MM.1S (cell line): ENCODE measurements at regions not wholly inside any gene's neighbourhood (a gene's known extent, or its start where the extent isn't known, plus 50 kb on each side); places are given as distances from the start of the nearest gene placed in this dataset.

ENCODE experiments used
- CTCF ChIP-seq: fragments of 300-600 bp; sonication (generic); IDR thresholded peaks from 2 replicates; pipeline ENCODE4 v1.5.1; 2016; ENCODE audit warnings: antibody characterized with exemption, low read length, mixed read lengths
- EZH2 ChIP-seq: fragments of 300-600 bp; sonication (generic); optimal IDR thresholded peaks from 2 replicates; pipeline ENCODE3; 2017; ENCODE audit warnings: low read depth, mild to moderate bottlenecking, antibody characterized with exemption, low read length, mixed read lengths

DNA sequence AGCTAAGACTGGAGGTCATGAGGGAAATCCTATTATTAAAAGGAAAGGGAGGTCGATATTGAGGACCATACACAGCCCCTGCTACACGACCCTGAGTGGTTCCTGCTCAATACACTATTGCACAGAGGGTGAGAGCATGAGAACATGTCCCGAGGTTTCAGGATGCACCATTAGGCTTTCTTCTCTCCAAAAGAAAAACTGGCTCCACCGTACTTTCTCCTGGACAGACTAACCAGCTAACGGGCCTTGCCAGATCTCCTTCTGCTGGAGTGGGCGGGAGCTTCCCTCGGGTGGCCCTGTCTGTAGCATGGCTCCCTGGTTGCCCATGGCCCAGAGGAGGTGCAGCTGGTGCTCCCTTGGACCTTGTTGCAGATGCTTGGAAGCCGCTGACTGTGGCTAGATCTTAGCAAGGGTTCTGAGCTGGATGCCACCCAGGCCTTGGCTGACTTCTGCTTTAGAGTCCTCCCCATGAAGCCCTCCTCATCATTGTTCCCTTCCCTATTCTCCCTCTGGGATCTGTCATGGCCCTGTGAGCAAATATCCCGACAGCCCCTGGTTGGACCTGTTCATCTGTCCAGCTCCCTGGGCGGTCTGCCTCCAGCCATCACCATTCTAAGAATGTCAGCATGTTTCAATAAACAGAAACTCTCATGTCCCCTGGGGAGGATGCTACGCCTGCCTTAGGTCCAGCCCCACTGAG lies 52.9 kb upstream of the SHH start:
- TF ChIP-seq EZH2 (no peak), CTCF (no peak)
